ENCODE measurements at regions not wholly inside any gene's neighbourhood (a gene's known extent, or its start where the extent isn't known, plus 50 kb on each side); places are given as distances from the start of the nearest gene placed in this dataset.
"Not testable (repeated sequence)": the region's sequence is repeated elsewhere in the genome, so short reads cannot be mapped to it uniquely, and the experiment has no call there.

GRCh38 chr4:158122501-158122900 is 50.3 kb downstream of the GASK1B start:
- no peak for DNase-seq (ENCODE audit: low read depth)

DNA sequence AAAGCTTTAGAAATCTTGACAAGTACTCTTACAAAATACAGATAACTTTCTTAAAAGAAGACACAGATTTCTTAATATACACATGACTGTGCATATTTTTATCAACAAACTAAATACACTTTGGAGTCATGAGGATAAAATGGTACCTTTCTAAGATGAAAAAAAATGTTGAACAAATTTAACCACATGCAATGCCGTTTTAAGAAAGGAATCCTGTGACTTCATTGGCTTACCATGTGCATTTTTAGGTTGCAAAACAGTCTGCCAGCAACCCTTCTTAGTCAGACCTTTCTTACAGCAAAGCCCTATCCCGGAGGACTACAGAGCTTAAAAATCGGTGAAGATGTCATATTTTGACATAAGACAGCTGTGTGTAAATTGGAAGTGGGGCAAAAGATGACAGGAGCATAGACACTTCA is 51.7 kb downstream of the GASK1B start:
- DNase-seq (ENCODE audit: low read depth): no peak

GRCh38 chr4:158120645-158121151 is 52.1 kb downstream of the GASK1B start:
- not testable (repeated sequence) for DNase-seq (ENCODE audit: low read depth)

- no peak for DNase-seq (ENCODE audit: low read depth)
Measured at GRCh38 chr4:158112611-158113010, 60.2 kb downstream of the GASK1B start.

GRCh38 chr4:158111241-158111640 is 61.6 kb downstream of the GASK1B start:
- DNase-seq (ENCODE audit: low read depth): no peak

DNA sequence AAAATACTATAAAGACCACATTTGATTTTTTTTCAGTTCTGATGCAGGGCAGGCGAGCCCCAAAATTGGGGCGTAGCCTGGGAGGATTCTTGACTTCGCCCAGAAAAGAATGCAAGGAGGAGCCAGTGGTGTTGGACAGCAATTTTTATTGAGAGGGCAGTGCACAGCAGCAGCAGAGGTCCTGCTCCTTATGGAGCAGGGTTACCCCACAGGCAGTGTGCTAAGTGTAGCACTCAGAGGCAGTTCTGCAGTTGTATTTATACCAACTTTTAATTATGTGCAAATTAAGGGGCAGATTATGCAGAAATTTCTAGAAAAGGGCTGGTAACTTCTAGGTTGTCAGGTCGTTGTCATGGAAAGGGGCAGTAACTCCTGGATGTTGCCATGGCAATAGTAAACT is 69.9 kb downstream of the GASK1B start:
- DNase-seq (ENCODE audit: low read depth): no peak

GRCh38 chr4:158099686-158100085 is 73.1 kb downstream of the GASK1B start:
- DNase-seq (ENCODE audit: low read depth): no peak

- no peak for DNase-seq (ENCODE audit: low read depth)
Measured at GRCh38 chr4:158098802-158099201, 74.0 kb downstream of the GASK1B start.

GRCh38 chr4:158094413-158095134 is 78.3 kb downstream of the GASK1B start:
- no peak for DNase-seq (ENCODE audit: low read depth)

DNA sequence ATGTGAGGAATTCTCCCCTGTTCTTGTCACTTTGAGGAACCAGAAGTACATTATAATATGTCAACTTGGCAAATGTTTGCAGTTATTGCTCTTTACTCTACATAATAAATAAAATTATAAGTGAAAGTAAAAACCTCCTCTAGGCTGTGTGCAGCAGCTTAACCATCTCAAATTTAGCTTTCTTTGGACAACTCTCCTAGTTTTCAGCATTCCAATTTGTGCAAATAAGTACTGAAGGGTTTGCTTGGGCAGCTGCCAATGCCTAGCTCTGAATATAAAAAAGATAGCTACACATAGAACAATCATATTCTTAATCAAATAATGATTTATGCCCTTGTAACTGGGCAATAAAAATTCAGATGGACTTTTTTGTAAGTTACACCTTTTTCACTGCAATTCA is 82.5 kb downstream of the GASK1B start:
- no peak for DNase-seq (ENCODE audit: low read depth)

- DNase-seq (ENCODE audit: low read depth): not testable (repeated sequence)
Measured at GRCh38 chr4:158089897-158090296, 82.9 kb downstream of the GASK1B start.

DNA sequence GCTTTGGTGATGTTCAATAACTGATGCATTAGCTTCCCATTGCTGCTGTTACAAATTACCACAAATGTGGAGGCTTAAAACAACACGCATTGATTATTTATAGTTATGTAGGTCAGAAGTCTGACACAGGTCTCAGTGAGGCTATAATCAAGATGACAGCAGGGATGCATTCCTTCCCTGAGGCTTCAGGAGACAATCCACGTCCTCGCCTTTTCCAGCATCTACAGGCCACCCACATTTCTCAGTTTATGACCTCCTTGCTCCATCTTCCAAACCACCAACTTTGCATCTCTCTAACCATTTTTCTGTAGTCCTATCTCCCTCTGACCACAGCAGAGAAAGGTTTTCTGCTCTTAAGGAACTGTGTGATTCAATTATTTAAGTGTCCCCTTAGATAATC is 92.5 kb downstream of the GASK1B start:
- no peak for DNase-seq (ENCODE audit: low read depth)

GRCh38 chr4:158079661-158080060 is 93.2 kb downstream of the GASK1B start:
- DNase-seq (ENCODE audit: low read depth): no peak

GRCh38 chr4:158077835-158078234 is 95.0 kb downstream of the GASK1B start:
- no peak for DNase-seq (ENCODE audit: low read depth)

- no peak for DNase-seq (ENCODE audit: low read depth)
Measured at GRCh38 chr4:158074851-158075250, 98.0 kb downstream of the GASK1B start.

- no peak for DNase-seq (ENCODE audit: low read depth)
Measured at GRCh38 chr4:158071931-158072330, 100.9 kb downstream of the GASK1B start.

DNA sequence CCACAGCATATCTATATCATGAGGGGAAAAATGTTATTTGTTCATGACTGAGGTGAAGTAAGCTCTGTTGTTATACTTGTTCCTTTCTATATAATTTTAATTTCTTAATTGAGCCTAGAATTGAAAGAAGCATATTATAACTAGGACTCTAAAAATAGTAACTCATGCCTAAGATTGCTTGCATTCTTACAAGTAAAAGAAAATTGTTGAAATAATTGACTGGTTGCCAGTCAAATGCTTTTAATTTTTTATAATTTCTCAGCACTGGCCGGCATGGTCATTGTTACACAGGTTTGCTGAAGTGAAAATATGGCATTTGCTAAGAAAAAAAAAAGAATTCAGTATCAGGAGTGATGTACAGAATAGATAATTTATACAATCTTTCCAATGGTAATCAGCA is 104.8 kb downstream of the GASK1B start:
- no peak for DNase-seq (ENCODE audit: low read depth)

DNA sequence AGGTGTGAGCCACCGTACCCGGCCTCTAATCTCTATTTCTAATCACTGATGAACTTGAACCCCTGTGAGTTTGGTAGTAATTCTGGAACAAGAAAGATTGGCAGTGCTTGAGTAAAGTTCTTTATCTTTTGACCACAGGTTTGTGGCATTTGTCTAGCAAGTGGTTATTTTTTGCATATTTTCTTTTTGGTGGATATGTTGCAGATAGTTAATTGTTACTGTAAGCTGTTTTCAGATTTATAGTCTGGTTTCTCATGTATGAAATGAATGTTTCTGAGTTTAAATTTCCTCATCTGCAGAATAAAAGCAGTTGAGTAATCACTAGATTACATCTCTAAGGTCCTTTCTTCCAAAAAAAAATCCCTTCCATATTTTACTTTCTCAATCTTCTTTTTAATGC is 105.2 kb downstream of the GASK1B start:
- DNase-seq (ENCODE audit: low read depth): no peak

DNA sequence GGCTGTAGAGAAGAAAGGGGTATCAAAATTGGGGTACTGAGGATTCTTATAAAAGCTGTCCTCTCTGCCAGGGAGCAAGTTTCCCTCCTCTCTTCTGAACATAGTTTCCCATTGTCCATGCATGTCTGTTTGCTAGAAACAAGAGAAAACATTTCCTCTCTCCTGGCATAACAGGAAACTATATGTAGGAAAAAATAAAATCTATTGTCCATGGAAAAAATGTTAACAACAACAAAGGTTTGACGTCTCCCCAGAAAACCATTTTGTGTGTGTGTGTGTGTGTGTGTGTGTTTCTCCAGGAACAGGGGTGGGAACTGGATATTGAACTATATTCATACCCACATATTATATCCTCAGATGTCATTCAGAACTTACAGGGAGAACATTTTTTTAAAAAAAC is 107.2 kb downstream of the GASK1B start:
- no peak for DNase-seq (ENCODE audit: low read depth)

- DNase-seq (ENCODE audit: low read depth): no peak
Measured at GRCh38 chr4:158065176-158065575, 107.6 kb downstream of the GASK1B start.

DNA sequence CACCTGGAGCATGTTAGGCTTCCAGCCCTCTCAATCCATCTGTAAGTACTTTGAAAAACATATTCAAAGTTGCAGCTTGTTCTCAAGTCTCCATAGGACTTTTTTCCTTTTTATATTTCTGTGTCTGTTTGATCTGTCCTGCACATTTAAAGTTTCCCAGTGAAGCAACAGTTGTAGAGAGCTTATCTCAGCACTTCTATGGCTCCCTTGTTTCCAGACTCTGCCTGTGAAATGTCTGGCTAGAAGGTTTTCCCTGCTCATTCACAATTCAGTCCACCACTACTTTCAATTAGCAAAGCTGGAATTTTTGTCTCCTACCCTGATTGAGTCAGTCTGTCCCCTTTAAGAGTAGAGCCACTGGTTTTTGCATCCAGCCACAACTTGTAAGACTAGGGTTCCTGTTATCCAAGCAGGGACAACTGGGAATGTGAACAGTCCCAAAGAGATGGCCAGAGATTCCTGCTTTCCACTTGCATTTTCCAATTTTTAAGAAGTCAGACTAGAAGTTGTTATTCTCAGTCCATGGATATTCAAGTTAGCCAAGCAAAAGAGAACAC is 116.1 kb downstream of the GASK1B start:
- no peak for DNase-seq (ENCODE audit: low read depth)

DNA sequence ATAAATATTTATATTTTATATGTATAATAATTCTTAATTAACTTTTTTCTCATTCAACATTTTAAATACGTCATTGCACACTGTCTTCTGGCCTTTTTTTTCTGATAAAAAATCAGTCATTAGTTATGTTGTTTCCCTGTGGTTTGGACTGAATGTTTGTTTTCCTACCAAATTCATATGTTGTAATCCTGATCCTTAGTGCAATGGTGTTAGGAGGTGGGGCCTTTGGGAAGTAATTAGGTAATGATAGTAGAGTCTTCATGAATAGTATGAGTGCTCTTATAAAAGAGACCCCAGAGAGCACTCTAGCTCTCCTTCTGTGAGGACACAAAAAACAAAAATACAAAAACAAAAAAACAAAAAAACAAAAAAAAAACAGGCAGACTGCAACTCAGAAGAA is 117.2 kb downstream of the GASK1B start:
- DNase-seq (ENCODE audit: low read depth): no peak

GRCh38 chr4:158053801-158054200 is 119.0 kb downstream of the GASK1B start:
- DNase-seq (ENCODE audit: low read depth): no peak

DNA sequence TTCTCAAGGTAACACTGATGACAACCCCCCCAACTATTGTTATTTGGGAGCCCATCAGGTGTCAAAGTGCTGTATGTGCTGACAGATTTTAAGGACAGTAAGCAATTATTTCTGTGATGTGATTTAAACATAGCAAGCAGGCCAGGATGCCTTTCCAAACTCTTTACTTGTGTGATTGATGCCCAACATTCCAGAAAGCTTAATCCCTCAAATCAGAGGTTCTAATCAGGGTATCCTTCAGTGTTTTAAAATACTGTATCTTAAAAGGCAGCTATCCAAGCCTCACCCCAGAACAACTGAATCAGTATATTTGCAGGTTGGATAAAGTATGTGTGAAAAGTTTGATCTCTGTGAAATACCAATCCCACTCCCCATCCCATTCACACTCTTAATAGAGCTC is 119.7 kb downstream of the GASK1B start:
- DNase-seq (ENCODE audit: low read depth): no peak
